ENCODE measurements at regions not wholly inside any gene's neighbourhood (a gene's known extent, or its start where the extent isn't known, plus 50 kb on each side); places are given as distances from the start of the nearest gene placed in this dataset.

DNA sequence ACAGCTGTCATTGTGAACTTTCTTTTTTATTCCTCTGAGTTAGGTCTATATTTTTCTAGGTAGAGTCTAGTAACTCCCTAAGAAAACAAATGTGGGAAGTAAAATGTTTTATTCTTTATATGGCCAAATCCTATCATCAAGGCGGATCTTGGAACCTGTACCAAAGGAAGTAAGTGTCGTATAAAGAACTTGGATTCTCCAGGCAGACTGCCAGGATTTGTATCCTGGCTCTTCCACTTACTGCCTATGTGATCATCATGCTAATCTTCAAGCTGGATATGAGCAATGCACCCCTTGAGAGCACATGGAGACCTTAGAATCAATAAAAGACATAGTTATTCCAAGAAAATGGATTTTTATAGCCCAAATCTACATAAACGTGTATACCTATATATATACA lies 286.5 kb downstream of the PCDH17 start:
- H3K36me3 ChIP-seq (ENCODE audit: insufficient read depth, low read length) = no peaks in the 10 kb centered on the region
- DNase-seq = no peak
- intact Hi-C loops (cut with micrococcal nuclease) = no loop called here
- no peaks in the 10 kb centered on the region for H3K36me3 Mint-ChIP-seq
- peaks cover 0 to 11% (median 3%) of the 10 kb centered on the region in 8 donors for H3K9me3 Mint-ChIP-seq
- H3K9me3 ChIP-seq (ENCODE audit: control insufficient read depth in 1 of 2, low read length in 2 of 2) = no peaks in the 10 kb centered on the region
- no peak overlapping the region for H3K27ac Mint-ChIP-seq
- ChIA-PET POLR2A (ENCODE audit: partially characterized antibody) (no interaction called here), CTCF (ENCODE audit: partially characterized antibody) (no interaction called here)
- H3K4me1 Mint-ChIP-seq = no peaks in the 10 kb centered on the region
- H3K27me3 ChIP-seq (ENCODE audit: insufficient read depth, low read length) = no peaks in the 10 kb centered on the region
- no peaks in the 10 kb centered on the region for H3K27me3 Mint-ChIP-seq
- H3K4me1 ChIP-seq (ENCODE audit: insufficient read depth, low read length) = no peaks in the 10 kb centered on the region
- no peak overlapping the region for H3K4me3 Mint-ChIP-seq
- H3K27ac ChIP-seq (ENCODE audit: low read depth, low read length) = no peak overlapping the region
- no peak overlapping the region for H3K4me3 ChIP-seq (ENCODE audit: low read length in 2 of 2)

DNA sequence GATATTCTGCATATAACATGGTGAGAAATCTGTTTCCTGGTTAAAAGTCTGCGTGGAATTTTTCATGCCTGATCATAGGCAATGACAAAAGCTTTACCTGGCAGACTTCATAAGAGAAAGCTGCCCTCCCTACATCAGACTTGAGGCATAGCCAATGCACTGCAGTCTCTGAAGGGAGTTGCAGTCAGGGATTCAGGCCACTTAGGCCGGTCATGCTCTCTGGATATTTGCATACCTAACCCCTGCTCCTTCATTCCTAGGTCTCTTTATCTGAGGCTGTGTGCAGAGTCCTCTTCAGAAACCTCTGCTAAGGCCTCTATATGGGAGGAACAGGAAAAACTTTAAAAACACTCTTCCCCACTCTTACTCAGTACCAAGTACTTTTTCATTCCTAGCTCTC lies 287.4 kb downstream of the PCDH17 start:
- H3K36me3 Mint-ChIP-seq = no peaks in the 10 kb centered on the region
- DNase-seq = no peak
- Histone ChIP-seq H3K4me3 (ENCODE audit: low read length in 2 of 2) (no peak overlapping the region), H3K27me3 (ENCODE audit: insufficient read depth, low read length) (no peaks in the 10 kb centered on the region), H3K36me3 (ENCODE audit: insufficient read depth, low read length) (no peaks in the 10 kb centered on the region), H3K4me1 (ENCODE audit: insufficient read depth, low read length) (no peaks in the 10 kb centered on the region), H3K27ac (ENCODE audit: low read depth, low read length) (no peak overlapping the region), H3K9me3 (ENCODE audit: control insufficient read depth in 1 of 2, low read length in 2 of 2) (no peaks in the 10 kb centered on the region)
- ChIA-PET CTCF (ENCODE audit: partially characterized antibody) (no interaction called here), POLR2A (ENCODE audit: partially characterized antibody) (no interaction called here)
- H3K9me3 Mint-ChIP-seq = peaks cover 0 to 11% (median 3%) of the 10 kb centered on the region in 8 donors
- intact Hi-C loops (cut with micrococcal nuclease) = no loop called here
- H3K4me3 Mint-ChIP-seq = peak overlapping the region in 1 of 8 donors; percentile 24
- no peaks in the 10 kb centered on the region for H3K4me1 Mint-ChIP-seq
- no peak overlapping the region for H3K27ac Mint-ChIP-seq
- H3K27me3 Mint-ChIP-seq = no peaks in the 10 kb centered on the region

DNA sequence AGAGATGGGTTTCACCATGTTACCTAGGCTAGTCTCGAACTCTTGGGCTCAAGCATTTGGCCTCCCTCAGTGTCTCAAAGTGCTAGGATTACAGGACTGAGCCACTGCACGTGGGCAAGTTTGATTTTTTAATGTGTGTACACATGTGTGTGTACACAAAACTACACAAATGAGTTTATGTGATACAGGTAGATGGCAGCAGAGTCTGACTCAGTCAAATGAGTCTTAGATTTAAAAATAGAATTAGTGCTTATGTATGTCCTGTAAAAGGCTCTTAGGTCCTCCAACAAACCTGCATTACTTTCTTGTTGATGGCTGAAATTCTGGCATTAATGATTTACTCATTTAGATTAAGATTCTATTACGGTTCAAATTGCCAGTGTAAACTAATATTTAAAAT lies 293.7 kb downstream of the PCDH17 start:
- CTCF ChIA-PET (ENCODE audit: partially characterized antibody) = no interaction called here
- Histone ChIP-seq H3K4me1 (ENCODE audit: insufficient read depth, low read length) (no peaks in the 10 kb centered on the region), H3K27me3 (ENCODE audit: insufficient read depth, low read length) (no peaks in the 10 kb centered on the region), H3K4me3 (ENCODE audit: low read length in 2 of 2) (no peak overlapping the region), H3K36me3 (ENCODE audit: insufficient read depth, low read length) (no peaks in the 10 kb centered on the region), H3K27ac (ENCODE audit: low read depth, low read length) (no peak overlapping the region), H3K9me3 (ENCODE audit: control insufficient read depth in 1 of 2, low read length in 2 of 2) (no peaks in the 10 kb centered on the region)
- POLR2A ChIA-PET (ENCODE audit: partially characterized antibody) = no interaction called here
- Mint-ChIP-seq H3K36me3 (no peaks in the 10 kb centered on the region), H3K4me1 (no peaks in the 10 kb centered on the region), H3K27me3 (no peaks in the 10 kb centered on the region), H3K4me3 (no peak overlapping the region), H3K27ac (no peak overlapping the region), H3K9me3 (peaks cover 0 to 9% (median 4%) of the 10 kb centered on the region in 8 donors)
- no peak for DNase-seq
- intact Hi-C loops (cut with micrococcal nuclease) = no loop called here

DNA sequence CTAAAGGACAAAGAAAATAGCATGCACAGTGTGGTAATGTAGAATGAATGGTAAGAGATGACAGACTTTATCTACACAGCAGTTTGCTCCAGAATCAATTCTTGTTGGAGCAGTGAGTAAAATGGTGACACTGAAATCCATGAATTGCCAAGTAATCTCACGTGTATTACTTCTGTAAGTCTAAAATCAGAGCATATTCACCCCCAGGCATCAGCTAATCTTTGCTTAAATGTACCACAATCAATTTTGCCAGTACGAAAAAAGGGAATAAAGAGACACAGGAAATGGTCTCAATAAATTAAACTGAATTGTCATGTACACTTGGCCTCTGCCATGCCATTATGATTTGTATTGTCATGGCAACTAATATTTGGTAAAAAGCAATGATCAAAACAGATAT lies 294.2 kb downstream of the PCDH17 start:
- no peaks in the 10 kb centered on the region for H3K36me3 Mint-ChIP-seq
- Histone ChIP-seq H3K27ac (ENCODE audit: low read depth, low read length) (no peak overlapping the region), H3K36me3 (ENCODE audit: insufficient read depth, low read length) (no peaks in the 10 kb centered on the region), H3K4me3 (ENCODE audit: low read length in 2 of 2) (no peak overlapping the region), H3K27me3 (ENCODE audit: insufficient read depth, low read length) (no peaks in the 10 kb centered on the region), H3K9me3 (ENCODE audit: control insufficient read depth in 1 of 2, low read length in 2 of 2) (no peaks in the 10 kb centered on the region), H3K4me1 (ENCODE audit: insufficient read depth, low read length) (no peaks in the 10 kb centered on the region)
- H3K4me3 Mint-ChIP-seq = no peak overlapping the region
- no peaks in the 10 kb centered on the region for H3K27me3 Mint-ChIP-seq
- intact Hi-C loops (cut with micrococcal nuclease) = no loop called here
- POLR2A ChIA-PET (ENCODE audit: partially characterized antibody) = no interaction called here
- H3K9me3 Mint-ChIP-seq = peaks cover 0 to 8% (median 3%) of the 10 kb centered on the region in 8 donors
- H3K4me1 Mint-ChIP-seq = no peaks in the 10 kb centered on the region
- CTCF ChIA-PET (ENCODE audit: partially characterized antibody) = no interaction called here
- no peak for DNase-seq
- no peak overlapping the region for H3K27ac Mint-ChIP-seq

DNA sequence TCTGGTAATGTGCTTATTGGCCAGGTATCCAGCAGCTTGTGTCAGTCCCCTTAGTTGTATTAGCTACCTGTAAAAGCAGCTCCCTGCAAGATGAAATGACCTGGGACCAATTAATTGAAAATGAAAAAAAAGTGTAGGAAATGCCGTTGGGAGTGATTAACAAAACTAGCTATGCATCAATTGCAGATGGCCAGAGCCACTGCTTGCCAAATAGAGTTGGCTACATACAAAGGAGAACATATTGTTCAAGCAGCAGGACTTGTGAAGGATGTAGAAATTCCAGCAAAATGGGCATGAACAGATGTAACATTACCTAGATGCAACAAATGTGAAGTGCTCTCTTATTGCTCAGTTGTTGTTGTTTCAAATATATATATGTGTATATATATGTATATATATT lies 300.5 kb downstream of the PCDH17 start:
- no peaks in the 10 kb centered on the region for H3K9me3 ChIP-seq (ENCODE audit: control insufficient read depth in 1 of 2, low read length in 2 of 2)
- Mint-ChIP-seq H3K4me3 (no peak overlapping the region), H3K36me3 (no peaks in the 10 kb centered on the region), H3K9me3 (peaks cover 0 to 12% (median 7%) of the 10 kb centered on the region in 8 donors), H3K4me1 (no peaks in the 10 kb centered on the region), H3K27ac (no peak overlapping the region), H3K27me3 (no peaks in the 10 kb centered on the region)
- H3K27ac ChIP-seq (ENCODE audit: low read depth, low read length) = no peak overlapping the region
- no peaks in the 10 kb centered on the region for H3K4me1 ChIP-seq (ENCODE audit: insufficient read depth, low read length)
- DNase-seq = no peak
- intact Hi-C loops (cut with micrococcal nuclease) = no loop called here
- no peak overlapping the region for H3K4me3 ChIP-seq (ENCODE audit: low read length in 2 of 2)
- ChIA-PET POLR2A (ENCODE audit: partially characterized antibody) (no interaction called here), CTCF (ENCODE audit: partially characterized antibody) (no interaction called here)
- H3K36me3 ChIP-seq (ENCODE audit: insufficient read depth, low read length) = no peaks in the 10 kb centered on the region
- no peaks in the 10 kb centered on the region for H3K27me3 ChIP-seq (ENCODE audit: insufficient read depth, low read length)

DNA sequence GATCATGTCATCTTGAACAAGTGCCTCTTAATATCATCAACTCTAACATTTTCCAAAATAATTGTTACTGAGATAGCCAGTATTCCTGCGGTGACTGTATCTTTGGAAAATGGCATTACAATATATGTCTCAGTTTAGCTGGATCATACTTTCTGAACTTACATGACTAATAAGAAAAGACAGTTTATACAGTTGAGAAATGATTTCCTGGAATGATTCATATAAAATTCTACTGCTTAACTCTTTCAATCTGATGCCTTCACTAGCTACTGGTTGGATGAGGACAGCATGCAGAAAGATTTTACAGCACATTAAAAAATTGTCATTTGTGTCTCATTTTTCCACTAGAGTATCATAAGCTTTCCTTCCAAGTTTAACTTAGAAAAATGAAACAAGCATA lies 302.1 kb downstream of the PCDH17 start:
- H3K36me3 ChIP-seq (ENCODE audit: insufficient read depth, low read length) = no peaks in the 10 kb centered on the region
- H3K9me3 ChIP-seq (ENCODE audit: control insufficient read depth in 1 of 2, low read length in 2 of 2) = no peaks in the 10 kb centered on the region
- H3K4me1 ChIP-seq (ENCODE audit: insufficient read depth, low read length) = no peaks in the 10 kb centered on the region
- Mint-ChIP-seq H3K27ac (no peak overlapping the region), H3K9me3 (peaks cover 0 to 13% (median 5%) of the 10 kb centered on the region in 8 donors), H3K36me3 (no peaks in the 10 kb centered on the region), H3K4me3 (no peak overlapping the region), H3K4me1 (no peaks in the 10 kb centered on the region), H3K27me3 (no peaks in the 10 kb centered on the region)
- no peaks in the 10 kb centered on the region for H3K27me3 ChIP-seq (ENCODE audit: insufficient read depth, low read length)
- no peak overlapping the region for H3K4me3 ChIP-seq (ENCODE audit: low read length in 2 of 2)
- DNase-seq = no peak
- H3K27ac ChIP-seq (ENCODE audit: low read depth, low read length) = no peak overlapping the region
- ChIA-PET CTCF (ENCODE audit: partially characterized antibody) (no interaction called here), POLR2A (ENCODE audit: partially characterized antibody) (no interaction called here)
- intact Hi-C loops (cut with micrococcal nuclease) = no loop called here

DNA sequence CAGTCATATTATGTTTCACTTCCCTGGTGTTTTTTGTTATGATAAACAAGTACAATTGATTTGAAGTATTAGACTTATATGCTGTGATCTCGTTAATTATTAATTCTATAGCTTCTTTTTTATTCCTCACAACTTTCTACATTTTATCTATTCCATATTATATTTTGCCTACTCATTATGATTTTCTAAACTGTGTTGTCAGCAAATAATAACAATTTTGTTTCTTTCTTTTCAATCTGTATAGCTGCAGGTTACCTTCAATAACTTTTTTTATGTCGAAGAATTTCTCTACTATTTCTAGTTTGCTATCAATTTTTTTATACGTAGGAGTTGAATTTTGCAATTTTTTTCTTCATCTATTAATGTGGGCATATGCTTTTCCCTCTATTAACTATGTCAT lies 304.4 kb downstream of the PCDH17 start:
- Histone ChIP-seq H3K27ac (ENCODE audit: low read depth, low read length) (no peak overlapping the region), H3K27me3 (ENCODE audit: insufficient read depth, low read length) (no peaks in the 10 kb centered on the region), H3K36me3 (ENCODE audit: insufficient read depth, low read length) (no peaks in the 10 kb centered on the region), H3K4me1 (ENCODE audit: insufficient read depth, low read length) (no peaks in the 10 kb centered on the region), H3K4me3 (ENCODE audit: low read length in 2 of 2) (no peak overlapping the region), H3K9me3 (ENCODE audit: control insufficient read depth in 1 of 2, low read length in 2 of 2) (no peaks in the 10 kb centered on the region)
- Mint-ChIP-seq H3K4me1 (no peaks in the 10 kb centered on the region), H3K36me3 (no peaks in the 10 kb centered on the region), H3K27me3 (no peaks in the 10 kb centered on the region), H3K9me3 (peaks cover 2 to 12% (median 5%) of the 10 kb centered on the region in 8 donors), H3K27ac (no peak overlapping the region), H3K4me3 (no peak overlapping the region)
- DNase-seq = no peak
- POLR2A ChIA-PET (ENCODE audit: partially characterized antibody) = no interaction called here
- CTCF ChIA-PET (ENCODE audit: partially characterized antibody) = no interaction called here
- intact Hi-C loops (cut with micrococcal nuclease) = no loop called here

DNA sequence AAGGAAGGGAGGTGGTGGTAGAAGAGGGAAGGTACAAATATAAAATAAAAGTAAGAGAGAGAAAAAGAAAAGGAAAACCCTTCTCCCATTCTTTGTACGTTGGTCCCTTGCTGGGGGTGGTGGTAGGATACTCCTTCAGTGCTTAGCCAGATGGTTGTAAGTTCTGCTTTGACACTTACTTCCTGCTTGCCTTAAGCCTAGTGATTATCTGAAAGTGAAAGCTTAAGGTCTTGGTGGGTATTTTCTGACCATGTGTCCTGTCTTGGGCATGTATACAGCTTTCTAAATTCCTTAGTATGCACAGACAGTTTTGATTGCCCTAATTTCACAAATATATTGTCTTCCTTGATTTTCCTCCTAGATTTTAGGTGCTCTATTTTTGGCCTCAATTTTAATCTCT lies 314.8 kb downstream of the PCDH17 start:
- Histone ChIP-seq H3K27me3 (ENCODE audit: insufficient read depth, low read length) (no peaks in the 10 kb centered on the region), H3K36me3 (ENCODE audit: insufficient read depth, low read length) (no peaks in the 10 kb centered on the region), H3K4me3 (ENCODE audit: low read length in 2 of 2) (no peak overlapping the region), H3K27ac (ENCODE audit: low read depth, low read length) (no peak overlapping the region), H3K9me3 (ENCODE audit: control insufficient read depth in 1 of 2, low read length in 2 of 2) (peaks cover 0 to 3% of the 10 kb centered on the region in 2 donors), H3K4me1 (ENCODE audit: insufficient read depth, low read length) (no peaks in the 10 kb centered on the region)
- ChIA-PET CTCF (ENCODE audit: partially characterized antibody) (no interaction called here), POLR2A (ENCODE audit: partially characterized antibody) (no interaction called here)
- Mint-ChIP-seq H3K27ac (no peak overlapping the region), H3K36me3 (no peaks in the 10 kb centered on the region), H3K4me1 (no peaks in the 10 kb centered on the region), H3K9me3 (peaks cover 5 to 17% (median 14%) of the 10 kb centered on the region in 8 donors), H3K4me3 (no peak overlapping the region), H3K27me3 (no peaks in the 10 kb centered on the region)
- no peak for DNase-seq
- intact Hi-C loops (cut with micrococcal nuclease) = no loop called here

All from CD4-positive, alpha-beta memory T cell (primary cell).